ENCODE measurements at regions not wholly inside any gene's neighbourhood (a gene's known extent, or its start where the extent isn't known, plus 50 kb on each side); places are given as distances from the start of the nearest gene placed in this dataset.

DNA sequence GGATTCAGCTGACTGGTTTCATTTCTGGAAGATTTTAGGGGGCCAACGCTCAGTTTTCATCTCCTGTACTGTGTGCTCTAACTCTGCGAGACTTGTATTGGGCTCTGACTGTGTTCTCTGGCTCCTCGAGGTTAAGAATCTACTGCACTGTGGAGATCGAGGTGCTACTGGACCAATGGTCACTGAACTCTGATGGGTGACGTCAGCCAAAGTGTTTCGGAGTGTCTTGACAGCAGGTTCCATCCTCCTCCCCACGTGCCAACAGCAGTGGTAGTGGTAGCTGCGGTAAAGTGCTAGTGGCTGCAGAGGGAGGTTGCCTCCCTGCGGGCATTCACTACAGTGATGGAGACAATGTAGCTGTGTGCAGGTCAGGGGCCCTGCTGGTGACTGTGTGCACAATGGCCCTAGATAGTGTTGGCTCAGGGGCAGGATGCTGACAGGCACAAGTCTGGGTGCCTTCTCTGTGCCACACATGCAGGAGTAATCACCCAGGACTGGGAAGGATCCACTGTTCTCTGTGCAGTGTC lies 705.7 kb upstream of the DDX18 start:
- H3K56ac ChIP-seq (replicated peaks; ENCODE audit: insufficient read length, low read depth, low read length) = no peak overlapping the region
- CTCF ChIA-PET (ENCODE audit: partially characterized antibody) = no interaction called here
- no peak for DNase-seq (ENCODE audit: low read depth in 1 of 2, low spot score in 2 of 2)

More for the DNA sequence above, 705.7 kb upstream of the DDX18 start:
- Histone ChIP-seq H3K9me3 (ENCODE audit: insufficient read depth in 2 of 2, low read depth in 1 of 2, low read length in 1 of 2) (no peaks in the 10 kb centered on the region), H3K4me1 (replicated peaks in 1 of 4; ENCODE audit: control insufficient read depth in 3 of 4, insufficient read depth in 4 of 4, low read length in 3 of 4) (no peaks in the 10 kb centered on the region; a peak in 2 of 7 replicates), H3K14ac (ENCODE audit: insufficient read length) (no peak overlapping the region), H2BK120ac (replicated peaks; ENCODE audit: low read depth, low read length) (no peak overlapping the region), H3K4me2 (ENCODE audit: insufficient read depth in 1 of 2, low read depth in 2 of 2, low read length in 2 of 2) (no peak overlapping the region), H3K23me2 (ENCODE audit: low read depth, low read length) (no peaks in the 10 kb centered on the region), H2AFZ (ENCODE audit: low read length) (no peak overlapping the region), H4K5ac (ENCODE audit: insufficient read length, low read depth, low read length) (no peak overlapping the region), H3K4ac (replicated peaks; ENCODE audit: insufficient read length, low read depth, low read length) (no peak overlapping the region), H3K9ac (replicated peaks in 1 of 4; ENCODE audit: extremely low read depth in 1 of 4, low read depth in 3 of 4, low read length in 3 of 4) (no peak overlapping the region), H2BK5ac (ENCODE audit: low read depth, low read length) (no peak overlapping the region), H3K79me1 (ENCODE audit: low read depth, low read length) (no peaks in the 10 kb centered on the region), H4K8ac (ENCODE audit: extremely low read depth, insufficient read depth, low read length) (no peak overlapping the region), H4K20me1 (replicated peaks in 1 of 2; ENCODE audit: control insufficient read depth in 1 of 2, insufficient read depth in 2 of 2, low read length in 2 of 2) (no peaks in the 10 kb centered on the region), H3K27me3 (replicated peaks in 1 of 4; ENCODE audit: control insufficient read depth in 3 of 4, extremely low read depth in 1 of 4, insufficient read depth in 3 of 4, low read length in 3 of 4) (no peaks in the 10 kb centered on the region), H2BK12ac (ENCODE audit: low read depth, low read length) (no peak overlapping the region), H3K18ac (ENCODE audit: extremely low read depth, low read length) (no peak overlapping the region), H4K91ac (replicated peaks; ENCODE audit: insufficient read length, low read length) (no peak overlapping the region), H3K4me3 (ENCODE audit: extremely low read depth in 1 of 4, insufficient read depth in 2 of 4, low read depth in 3 of 4, low read length in 4 of 4) (no peak overlapping the region), H3K27ac (ENCODE audit: low read depth, low read length) (no peak overlapping the region), H3K79me2 (ENCODE audit: control insufficient read depth in 1 of 2, insufficient read depth in 2 of 2, low read length in 2 of 2) (no peaks in the 10 kb centered on the region), H2BK20ac (ENCODE audit: low read length) (no peak overlapping the region), H2AK5ac (ENCODE audit: low read depth, low read length) (no peak overlapping the region), H2BK15ac (ENCODE audit: low read length) (no peak overlapping the region), H3K36me3 (ENCODE audit: control insufficient read depth in 2 of 4, insufficient read depth in 4 of 4, low read length in 3 of 4) (no peaks in the 10 kb centered on the region), H3K23ac (ENCODE audit: insufficient read length) (no peak overlapping the region)
- FAIRE-seq = no peak
- TF ChIP-seq CBX5 (IDR thresholded peaks at IDR 0.05; ENCODE audit: low read depth, low read length) = no peak
- TF ChIP-seq, protein P1, sequence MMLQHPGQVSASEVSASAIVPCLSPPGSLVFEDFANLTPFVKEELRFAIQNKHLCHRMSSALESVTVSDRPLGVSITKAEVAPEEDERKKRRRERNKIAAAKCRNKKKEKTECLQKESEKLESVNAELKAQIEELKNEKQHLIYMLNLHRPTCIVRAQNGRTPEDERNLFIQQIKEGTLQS (IDR thresholded peaks at IDR 0.05; ENCODE audit: insufficient read depth, low read depth, low read length) = no peak
- no peak for TF ChIP-seq SIX5 (IDR thresholded peaks at IDR 0.05; ENCODE audit: low read depth, low read length)
- no peak for TF ChIP-seq EP300 (IDR thresholded peaks at IDR 0.05; ENCODE audit: borderline replicate concordance in 1 of 2, low read depth in 2 of 2, low read length in 2 of 2)
- no peak for TF ChIP-seq EZH2 (IDR thresholded peaks at IDR 0.05; ENCODE audit: low read depth, low read length, severe bottlenecking)
- TF ChIP-seq HDAC6 (IDR thresholded peaks at IDR 0.05; ENCODE audit: low read depth, low read length) = no peak
- no peak for TF ChIP-seq YY1 (IDR thresholded peaks at IDR 0.05; ENCODE audit: low read depth, low read length)
- no peak for TF ChIP-seq CREB1 (IDR thresholded peaks at IDR 0.05)
- no peak for TF ChIP-seq MAFK (IDR thresholded peaks at IDR 0.05; ENCODE audit: low read depth, low read length)
- no peak for TF ChIP-seq TAF1 (IDR thresholded peaks at IDR 0.05; ENCODE audit: low read depth, low read length)
- TF ChIP-seq RNF2 (IDR thresholded peaks at IDR 0.05; ENCODE audit: borderline replicate concordance, low read depth, low read length, missing control alignments, poor library complexity, severe bottlenecking) = no peak
- TF ChIP-seq, protein P2, sequence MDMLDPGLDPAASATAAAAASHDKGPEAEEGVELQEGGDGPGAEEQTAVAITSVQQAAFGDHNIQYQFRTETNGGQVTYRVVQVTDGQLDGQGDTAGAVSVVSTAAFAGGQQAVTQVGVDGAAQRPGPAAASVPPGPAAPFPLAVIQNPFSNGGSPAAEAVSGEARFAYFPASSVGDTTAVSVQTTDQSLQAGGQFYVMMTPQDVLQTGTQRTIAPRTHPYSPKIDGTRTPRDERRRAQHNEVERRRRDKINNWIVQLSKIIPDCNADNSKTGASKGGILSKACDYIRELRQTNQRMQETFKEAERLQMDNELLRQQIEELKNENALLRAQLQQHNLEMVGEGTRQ (IDR thresholded peaks at IDR 0.05; ENCODE audit: low read length) = no peak
- WGBS, 2 experiments (ENCODE audit: extremely low coverage in 1 of 2, insufficient coverage in 1 of 2, insufficient read length in 1 of 2, insufficient replicate concordance in 2 of 2, low coverage in 1 of 2, low lambda C conversion rate in 2 of 2, missing lambda C conversion rate in 1 of 2) = 95% methylated on average over 9 of the region's 9 CpGs; no CpG with 5 or more reads in 1 of the 2 experiments
- POLR2A ChIA-PET (ENCODE audit: partially characterized antibody) = no interaction called here
